ENCODE measurements at regions not wholly inside any gene's neighbourhood (a gene's known extent, or its start where the extent isn't known, plus 50 kb on each side); places are given as distances from the start of the nearest gene placed in this dataset.
A peak's percentile ranks its signal among the peaks of the same experiment; 100 is the strongest.

GRCh38 chr6:7475081-7475480, 66.4 kb upstream of the DSP start:
- no peaks in the 10 kb centered on the region for H3K36me3 ChIP-seq
- no peak overlapping the region for H3K27ac ChIP-seq
- no peak for DNase-seq
- H3K4me3 ChIP-seq = no peak overlapping the region
- TF ChIP-seq POLR2AphosphoS5 (IDR thresholded peaks at IDR 0.05) = no peak
- TF ChIP-seq POLR2A (IDR thresholded peaks at IDR 0.05) = no peak
- TF ChIP-seq CTCF (IDR thresholded peaks at IDR 0.05) = no peak
- no peak for TF ChIP-seq EP300 (IDR thresholded peaks at IDR 0.05; ENCODE audit: low read depth)
- intact Hi-C loops (cut with DNase I; ENCODE audit: low total_unique reads) (no loop called here), in situ Hi-C loops (cut with MboI; ENCODE audit: low pct_ligation_motif_present in 1 of 4, low pct_unique_long_range_greater_than_20kb in 1 of 4, low sequenced_read_pairs in 3 of 4) (no loop called here)
- WGBS, 2 donors (ENCODE audit: low coverage in 1 of 2) = 93 to 100% methylated on average over 1 to 5 of the region's 5 CpGs
- no peaks in the 10 kb centered on the region for H3K9me3 ChIP-seq
- H3K4me1 ChIP-seq = peaks cover 0 to 3% (median 0%) of the 10 kb centered on the region in 4 donors
- no peaks in the 10 kb centered on the region for H3K27me3 ChIP-seq

GRCh38 chr6:7479801-7480266, 61.6 kb upstream of the DSP start:
- in situ Hi-C loops (cut with MboI; ENCODE audit: low pct_ligation_motif_present in 1 of 4, low pct_unique_long_range_greater_than_20kb in 1 of 4, low sequenced_read_pairs in 3 of 4) (no loop called here), intact Hi-C loops (cut with DNase I; ENCODE audit: low total_unique reads) (no loop called here)
- DNase-seq = peak; percentile 66
- TF ChIP-seq POLR2A (IDR thresholded peaks at IDR 0.05) (peak; percentile 54), CTCF (IDR thresholded peaks at IDR 0.05) (no peak), EP300 (IDR thresholded peaks at IDR 0.05; ENCODE audit: low read depth) (no peak), POLR2AphosphoS5 (IDR thresholded peaks at IDR 0.05) (peak; percentile 44 to 76 (median 68))
- WGBS, 2 donors (ENCODE audit: low coverage in 1 of 2) = 33% methylated on average over 3 to 12 of the region's 12 CpGs
- peaks cover 0 to 3% (median 0%) of the 10 kb centered on the region in 4 donors for H3K4me1 ChIP-seq
- no peaks in the 10 kb centered on the region for H3K27me3 ChIP-seq
- H3K9me3 ChIP-seq = no peaks in the 10 kb centered on the region
- peak overlapping the region; percentile 57 to 79 (median 76) for H3K27ac ChIP-seq
- H3K36me3 ChIP-seq = no peaks in the 10 kb centered on the region
- H3K4me3 ChIP-seq = no peak overlapping the region

GRCh38 chr6:7484666-7485065, 56.8 kb upstream of the DSP start:
- no peak for DNase-seq
- H3K27me3 ChIP-seq = no peaks in the 10 kb centered on the region
- in situ Hi-C loops (cut with MboI; ENCODE audit: low pct_ligation_motif_present in 1 of 4, low pct_unique_long_range_greater_than_20kb in 1 of 4, low sequenced_read_pairs in 3 of 4) = no loop called here
- peaks cover 0 to 6% (median 5%) of the 10 kb centered on the region in 4 donors for H3K4me1 ChIP-seq
- H3K9me3 ChIP-seq = no peaks in the 10 kb centered on the region
- H3K4me3 ChIP-seq = no peak overlapping the region
- intact Hi-C loops (cut with DNase I; ENCODE audit: low total_unique reads) = no loop called here
- no peak for TF ChIP-seq CTCF (IDR thresholded peaks at IDR 0.05)
- no peak overlapping the region for H3K27ac ChIP-seq
- H3K36me3 ChIP-seq = no peaks in the 10 kb centered on the region

GRCh38 chr6:7486951-7487350, 54.5 kb upstream of the DSP start:
- Histone ChIP-seq H3K27ac (no peak overlapping the region), H3K4me3 (no peak overlapping the region), H3K27me3 (no peaks in the 10 kb centered on the region), H3K9me3 (no peaks in the 10 kb centered on the region), H3K4me1 (peaks cover 0 to 6% (median 5%) of the 10 kb centered on the region in 4 donors), H3K36me3 (no peaks in the 10 kb centered on the region)
- TF ChIP-seq EP300 (IDR thresholded peaks at IDR 0.05; ENCODE audit: low read depth) = no peak
- 63 to 72% methylated on average over 1 to 3 of the region's 3 CpGs for WGBS, 2 donors (ENCODE audit: low coverage in 1 of 2)
- in situ Hi-C loops (cut with MboI; ENCODE audit: low pct_ligation_motif_present in 1 of 4, low pct_unique_long_range_greater_than_20kb in 1 of 4, low sequenced_read_pairs in 3 of 4) = no loop called here
- intact Hi-C loops (cut with DNase I; ENCODE audit: low total_unique reads) = no loop called here
- DNase-seq = no peak

- in situ Hi-C loops (cut with MboI; ENCODE audit: low pct_ligation_motif_present in 1 of 4, low pct_unique_long_range_greater_than_20kb in 1 of 4, low sequenced_read_pairs in 3 of 4) = no loop called here
- Histone ChIP-seq H3K9me3 (no peaks in the 10 kb centered on the region), H3K4me3 (no peak overlapping the region), H3K27ac (no peak overlapping the region), H3K36me3 (no peaks in the 10 kb centered on the region), H3K4me1 (peaks cover 0 to 6% (median 5%) of the 10 kb centered on the region in 4 donors), H3K27me3 (no peaks in the 10 kb centered on the region)
- 74 to 79% methylated on average over 2 of the region's 2 CpGs for WGBS, 2 donors (ENCODE audit: low coverage in 1 of 2)
- TF ChIP-seq POLR2AphosphoS5 (IDR thresholded peaks at IDR 0.05) (no peak), POLR2A (IDR thresholded peaks at IDR 0.05) (no peak), CTCF (IDR thresholded peaks at IDR 0.05) (no peak)
- intact Hi-C loops (cut with DNase I; ENCODE audit: low total_unique reads) = no loop called here
- no peak for DNase-seq
These were observed 53.0 kb upstream of the DSP start for GRCh38 chr6:7488494-7488893.
